ENCODE measurements at regions not wholly inside any gene's neighbourhood (a gene's known extent, or its start where the extent isn't known, plus 50 kb on each side); places are given as distances from the start of the nearest gene placed in this dataset.

GRCh38 chr22:27488456-27489177 lies 312.9 kb downstream of the MN1 start:
- no peak overlapping the region for H3K4me2 ChIP-seq (ENCODE audit: insufficient read depth, insufficient read length, low read length)
- no peak overlapping the region for H4K8ac ChIP-seq (replicated peaks; ENCODE audit: insufficient read length, low read depth, low read length)
- no peak overlapping the region for H2BK120ac ChIP-seq (ENCODE audit: low read depth, low read length, poor library complexity, severe bottlenecking)
- H2AFZ ChIP-seq (ENCODE audit: low read length): no peak overlapping the region
- peaks cover 12 to 19% of the 10 kb centered on the region in 2 experiments; a peak in 4 of 5 replicates for H3K9me3 Mint-ChIP-seq
- no peaks in the 10 kb centered on the region for H3K27me3 ChIP-seq (ENCODE audit: insufficient read depth, low read length)
- H3K27ac Mint-ChIP-seq: no peak overlapping the region
- H3K14ac ChIP-seq (ENCODE audit: insufficient read depth, low read length): no peak overlapping the region
- H2BK5ac ChIP-seq (ENCODE audit: insufficient read length, low read length): no peak overlapping the region
- H4K5ac ChIP-seq (ENCODE audit: insufficient read length, low read depth, low read length): no peak overlapping the region
- H3K18ac ChIP-seq (ENCODE audit: insufficient read length, low read depth, low read length): no peak overlapping the region
- no peaks in the 10 kb centered on the region for H3K79me1 ChIP-seq (ENCODE audit: insufficient read depth, low read depth, low read length, poor library complexity, severe bottlenecking)
- no peak overlapping the region for H3K9ac ChIP-seq (ENCODE audit: extremely low read depth, insufficient read length, low read length)
- no peak overlapping the region for H3K4me3 Mint-ChIP-seq
- H4K91ac ChIP-seq (ENCODE audit: insufficient read length, low read depth, low read length): no peak overlapping the region
- H2BK20ac ChIP-seq (ENCODE audit: low read depth, low read length, poor library complexity, severe bottlenecking): no peak overlapping the region
- H3K4ac ChIP-seq (ENCODE audit: low read depth, low read length): no peak overlapping the region
- H2BK15ac ChIP-seq (ENCODE audit: low read depth, low read length): no peak overlapping the region
- H3K27me3 Mint-ChIP-seq (ENCODE audit: low read depth): peaks cover 12% of the 10 kb centered on the region
- H3K27ac ChIP-seq (ENCODE audit: insufficient read length, low read depth, low read length): no peak overlapping the region
- no peak overlapping the region for H2AK5ac ChIP-seq (ENCODE audit: insufficient read length, low read length)
- no peak overlapping the region for H3K23ac ChIP-seq (ENCODE audit: insufficient read length, low read depth, low read length)
- no peak overlapping the region for H3T11ph ChIP-seq (ENCODE audit: low read length)
- H4K20me1 ChIP-seq (ENCODE audit: control insufficient read depth, insufficient read depth, insufficient read length): no peaks in the 10 kb centered on the region
- no peaks in the 10 kb centered on the region for H3K4me1 ChIP-seq (ENCODE audit: insufficient read depth, low read length)
- peaks cover 3 to 7% of the 10 kb centered on the region in 2 experiments; a peak in 3 of 4 replicates for H3K4me1 Mint-ChIP-seq
- H3K9me3 ChIP-seq (ENCODE audit: control insufficient read depth, low read depth, low read length): no peaks in the 10 kb centered on the region
- TF ChIP-seq, protein P1, sequence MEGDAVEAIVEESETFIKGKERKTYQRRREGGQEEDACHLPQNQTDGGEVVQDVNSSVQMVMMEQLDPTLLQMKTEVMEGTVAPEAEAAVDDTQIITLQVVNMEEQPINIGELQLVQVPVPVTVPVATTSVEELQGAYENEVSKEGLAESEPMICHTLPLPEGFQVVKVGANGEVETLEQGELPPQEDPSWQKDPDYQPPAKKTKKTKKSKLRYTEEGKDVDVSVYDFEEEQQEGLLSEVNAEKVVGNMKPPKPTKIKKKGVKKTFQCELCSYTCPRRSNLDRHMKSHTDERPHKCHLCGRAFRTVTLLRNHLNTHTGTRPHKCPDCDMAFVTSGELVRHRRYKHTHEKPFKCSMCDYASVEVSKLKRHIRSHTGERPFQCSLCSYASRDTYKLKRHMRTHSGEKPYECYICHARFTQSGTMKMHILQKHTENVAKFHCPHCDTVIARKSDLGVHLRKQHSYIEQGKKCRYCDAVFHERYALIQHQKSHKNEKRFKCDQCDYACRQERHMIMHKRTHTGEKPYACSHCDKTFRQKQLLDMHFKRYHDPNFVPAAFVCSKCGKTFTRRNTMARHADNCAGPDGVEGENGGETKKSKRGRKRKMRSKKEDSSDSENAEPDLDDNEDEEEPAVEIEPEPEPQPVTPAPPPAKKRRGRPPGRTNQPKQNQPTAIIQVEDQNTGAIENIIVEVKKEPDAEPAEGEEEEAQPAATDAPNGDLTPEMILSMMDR (conservative IDR thresholded peaks at IDR 0.05): no peak
- H3K56ac ChIP-seq (ENCODE audit: insufficient read length, low read depth, low read length): no peak overlapping the region
- H3K79me2 ChIP-seq (ENCODE audit: insufficient read depth, low read length): no peaks in the 10 kb centered on the region
- no CpG with 5 or more reads among the region's 12 CpGs for WGBS (ENCODE audit: extremely low coverage, insufficient read length, low lambda C conversion rate)
- H2BK12ac ChIP-seq (ENCODE audit: insufficient read length, low read depth, low read length): no peak overlapping the region
- H3K36me3 Mint-ChIP-seq (ENCODE audit: insufficient read depth in 1 of 3, low read depth in 3 of 3): peaks cover 0 to 15% (median 5%) of the 10 kb centered on the region in 3 experiments; a peak in 5 of 7 replicates
- no peak for DNase-seq
- H3K23me2 ChIP-seq (ENCODE audit: insufficient read length, low read depth, low read length, poor library complexity, severe bottlenecking): no peaks in the 10 kb centered on the region
